ENCODE measurements at regions not wholly inside any gene's neighbourhood (a gene's known extent, or its start where the extent isn't known, plus 50 kb on each side); places are given as distances from the start of the nearest gene placed in this dataset.

GRCh38 chr2:109070290-109070689 is 58.7 kb upstream of the SH3RF3 start:
- no peak for TF ChIP-seq CTCF (IDR thresholded peaks at IDR 0.05; ENCODE audit: extremely low read depth, missing control alignments)
- no peak for DNase-seq (ENCODE audit: low spot score)

GRCh38 chr2:109069331-109070194 is 59.4 kb upstream of the SH3RF3 start:
- DNase-seq (ENCODE audit: low spot score), result no peak
- TF ChIP-seq CTCF (IDR thresholded peaks at IDR 0.05; ENCODE audit: extremely low read depth, missing control alignments), result no peak

GRCh38 chr2:109068811-109069210 is 60.2 kb upstream of the SH3RF3 start:
- no peak for TF ChIP-seq CTCF (IDR thresholded peaks at IDR 0.05; ENCODE audit: extremely low read depth, missing control alignments)

GRCh38 chr2:109067631-109068125 is 61.3 kb upstream of the SH3RF3 start:
- TF ChIP-seq CTCF (IDR thresholded peaks at IDR 0.05; ENCODE audit: extremely low read depth, missing control alignments), result no peak
- no peak for DNase-seq (ENCODE audit: low spot score)

More at GRCh38 chr2:109068811-109069210, 60.2 kb upstream of the SH3RF3 start:
- no peak for DNase-seq (ENCODE audit: low spot score)

GRCh38 chr2:109066917-109067597 is 61.9 kb upstream of the SH3RF3 start:
- DNase-seq (ENCODE audit: low spot score), result no peak
- no peak for TF ChIP-seq CTCF (IDR thresholded peaks at IDR 0.05; ENCODE audit: extremely low read depth, missing control alignments)

GRCh38 chr2:109066501-109066900 is 62.5 kb upstream of the SH3RF3 start:
- TF ChIP-seq CTCF (IDR thresholded peaks at IDR 0.05; ENCODE audit: extremely low read depth, missing control alignments), result no peak

GRCh38 chr2:109065391-109065734 is 63.6 kb upstream of the SH3RF3 start:
- TF ChIP-seq CTCF (IDR thresholded peaks at IDR 0.05; ENCODE audit: extremely low read depth, missing control alignments), result no peak

More at GRCh38 chr2:109066501-109066900, 62.5 kb upstream of the SH3RF3 start:
- DNase-seq (ENCODE audit: low spot score), result no peak

More at GRCh38 chr2:109065391-109065734, 63.6 kb upstream of the SH3RF3 start:
- DNase-seq (ENCODE audit: low spot score), result no peak

All from GM20000 (cell line).